GM10266 (cell line): ENCODE measurements at regions not wholly inside any gene's neighbourhood (a gene's known extent, or its start where the extent isn't known, plus 50 kb on each side); places are given as distances from the start of the nearest gene placed in this dataset.
"Not testable (repeated sequence)": the region's sequence is repeated elsewhere in the genome, so short reads cannot be mapped to it uniquely, and the experiment has no call there.

Source experiments
- DNase-seq: peaks from one replicate; pipeline ENCODE4 v3.0.0; 2012; ENCODE audit errors: extremely low spot score
- TF ChIP-seq, protein P1 (sequence below): IDR thresholded peaks from 2 replicates; pipeline ENCODE4 v1.5.1; 2012; ENCODE audit warnings: mild to moderate bottlenecking, low read depth; ENCODE audit not compliant: control insufficient read depth, insufficient read depth; ENCODE audit errors: missing control alignments

DNA sequence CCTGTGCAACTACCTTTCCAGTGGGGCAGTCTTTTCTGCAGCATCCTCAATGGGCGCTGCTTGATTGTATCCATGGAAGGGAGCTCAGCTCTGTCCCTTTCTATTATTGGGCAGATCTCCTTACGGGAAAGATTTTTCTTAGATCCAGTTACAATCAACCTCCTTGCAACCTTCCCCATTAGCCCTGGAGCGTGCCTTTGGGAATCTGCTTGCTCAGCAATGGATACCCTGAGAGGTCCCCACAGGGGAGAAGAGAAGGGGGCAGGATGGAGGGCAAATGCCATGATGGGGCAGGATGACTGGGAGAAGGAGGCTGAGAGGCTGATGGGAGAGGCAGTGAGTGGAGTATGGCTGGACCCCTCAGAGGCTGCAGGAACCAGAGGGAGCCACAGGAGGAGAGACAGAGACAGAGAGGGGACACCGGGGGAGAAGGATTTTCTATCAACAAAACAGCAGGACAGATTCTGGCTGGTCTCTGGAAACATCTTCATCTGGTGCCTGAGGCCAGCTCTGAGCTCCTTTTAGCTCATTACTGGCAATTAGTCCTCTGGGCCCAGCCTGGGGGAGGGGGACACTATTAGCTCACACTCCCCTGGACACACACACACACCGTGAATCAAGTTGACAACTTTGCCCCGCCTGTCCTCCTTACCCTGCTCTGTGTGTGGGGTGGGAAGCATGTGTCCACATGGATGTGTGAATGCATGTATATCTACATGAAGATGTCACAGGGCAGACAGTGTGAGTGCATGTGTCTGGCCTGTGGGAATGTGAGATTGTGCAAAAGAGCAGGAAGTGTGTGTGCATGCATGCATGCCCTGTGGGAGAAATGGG lies 80.8 kb upstream of the PAX2 start:
- DNase-seq, result no peak
- TF ChIP-seq, protein P1, sequence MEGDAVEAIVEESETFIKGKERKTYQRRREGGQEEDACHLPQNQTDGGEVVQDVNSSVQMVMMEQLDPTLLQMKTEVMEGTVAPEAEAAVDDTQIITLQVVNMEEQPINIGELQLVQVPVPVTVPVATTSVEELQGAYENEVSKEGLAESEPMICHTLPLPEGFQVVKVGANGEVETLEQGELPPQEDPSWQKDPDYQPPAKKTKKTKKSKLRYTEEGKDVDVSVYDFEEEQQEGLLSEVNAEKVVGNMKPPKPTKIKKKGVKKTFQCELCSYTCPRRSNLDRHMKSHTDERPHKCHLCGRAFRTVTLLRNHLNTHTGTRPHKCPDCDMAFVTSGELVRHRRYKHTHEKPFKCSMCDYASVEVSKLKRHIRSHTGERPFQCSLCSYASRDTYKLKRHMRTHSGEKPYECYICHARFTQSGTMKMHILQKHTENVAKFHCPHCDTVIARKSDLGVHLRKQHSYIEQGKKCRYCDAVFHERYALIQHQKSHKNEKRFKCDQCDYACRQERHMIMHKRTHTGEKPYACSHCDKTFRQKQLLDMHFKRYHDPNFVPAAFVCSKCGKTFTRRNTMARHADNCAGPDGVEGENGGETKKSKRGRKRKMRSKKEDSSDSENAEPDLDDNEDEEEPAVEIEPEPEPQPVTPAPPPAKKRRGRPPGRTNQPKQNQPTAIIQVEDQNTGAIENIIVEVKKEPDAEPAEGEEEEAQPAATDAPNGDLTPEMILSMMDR, result no peak

DNA sequence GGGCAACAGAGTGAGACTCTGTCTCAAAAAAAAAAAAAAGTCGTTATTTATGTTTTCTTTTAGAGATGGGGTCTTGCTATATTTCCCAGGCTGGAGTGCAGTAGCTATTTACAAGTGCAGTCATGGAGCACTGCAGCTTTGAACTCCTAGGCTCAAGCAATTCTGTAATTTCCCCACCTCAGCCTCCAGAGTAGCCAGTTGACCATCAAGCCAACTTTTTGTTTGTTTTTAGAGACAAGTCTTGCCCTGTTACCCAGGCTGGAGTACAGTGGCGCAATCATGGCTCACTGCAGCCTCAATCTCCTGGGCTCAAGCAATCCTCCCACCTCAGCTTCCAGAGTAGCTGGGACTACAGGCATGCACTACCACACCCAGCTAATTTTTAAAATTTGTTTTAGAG lies 78.7 kb upstream of the PAX2 start:
- DNase-seq, result not testable (repeated sequence)

DNA sequence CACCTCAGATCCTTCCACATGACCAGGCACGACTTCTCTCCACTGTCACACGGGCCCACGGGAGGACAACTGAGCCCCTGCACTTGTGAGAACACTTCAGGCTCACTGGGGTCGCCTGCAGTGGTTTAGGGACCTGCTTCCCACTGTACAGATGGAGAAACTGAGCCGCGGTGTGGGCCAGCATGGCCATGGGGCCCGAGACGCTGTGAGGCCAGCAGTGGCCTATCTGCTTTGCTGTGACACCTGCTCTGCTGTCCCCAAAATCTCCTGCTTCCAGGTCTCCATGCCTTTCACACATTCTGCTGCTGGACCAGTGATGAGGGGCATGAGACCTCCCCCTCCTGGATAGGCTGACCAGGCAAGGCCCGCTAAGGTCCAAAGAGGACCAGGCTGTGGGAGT lies 75.8 kb upstream of the PAX2 start:
- TF ChIP-seq, protein P1, result no peak

DNA sequence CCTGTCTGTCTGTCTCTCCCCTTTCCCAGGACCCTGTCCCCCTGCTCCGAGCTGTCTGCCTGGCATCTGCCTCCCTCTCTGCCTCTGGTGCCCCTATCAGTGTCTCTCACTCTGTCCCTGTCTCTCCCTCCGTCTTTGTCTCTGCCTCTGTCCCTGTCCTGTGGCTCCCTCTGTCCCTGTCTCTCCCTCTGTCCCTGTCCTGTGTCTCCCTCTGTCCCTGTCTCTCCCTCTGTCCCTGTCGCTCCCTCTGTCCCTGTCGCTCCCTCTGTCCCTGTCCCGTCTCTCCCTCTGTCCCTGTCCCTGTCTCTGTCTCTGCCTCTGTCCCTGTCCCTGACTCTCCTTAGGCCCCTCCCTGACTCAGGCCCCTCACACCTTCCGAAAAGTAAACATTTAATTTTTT lies 75.0 kb upstream of the PAX2 start:
- no peak for DNase-seq
- TF ChIP-seq, protein P1, result no peak

More for the DNA sequence above, 75.8 kb upstream of the PAX2 start:
- DNase-seq, result no peak

DNA sequence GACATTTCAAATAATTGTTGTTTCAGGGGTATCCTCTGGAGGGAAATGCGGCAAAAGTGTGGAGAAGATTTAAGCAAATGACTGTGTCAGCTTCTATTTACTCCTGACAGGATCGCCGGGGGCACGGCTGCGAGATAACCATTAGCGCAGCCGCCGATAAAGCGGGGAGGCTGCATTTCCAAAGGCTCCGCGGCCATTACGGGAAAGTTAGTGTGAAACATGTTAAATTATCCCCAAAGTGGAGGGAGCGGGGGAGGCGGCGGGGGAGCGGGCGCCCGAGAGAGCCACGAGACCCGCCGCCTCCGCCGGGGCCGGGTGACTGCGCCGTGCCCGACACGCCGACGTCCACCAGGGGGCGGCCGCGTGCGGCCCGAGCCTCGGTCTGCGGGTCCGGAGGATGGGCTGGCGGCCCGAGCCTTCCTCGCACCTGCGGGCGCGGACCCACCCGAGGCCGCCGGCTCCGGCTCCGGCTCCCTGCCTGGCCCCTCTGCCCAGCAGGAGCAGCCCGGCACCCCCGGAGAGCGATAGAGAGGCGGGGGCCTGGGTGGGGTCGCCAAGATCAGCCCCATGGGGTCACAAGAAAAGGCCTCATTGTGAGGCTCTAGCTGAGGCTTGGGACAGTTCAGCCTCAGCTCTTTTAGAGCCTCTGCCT lies 74.4 kb upstream of the PAX2 start:
- peak; percentile 87 for DNase-seq
- TF ChIP-seq, protein P1, result peak; percentile 83

DNA sequence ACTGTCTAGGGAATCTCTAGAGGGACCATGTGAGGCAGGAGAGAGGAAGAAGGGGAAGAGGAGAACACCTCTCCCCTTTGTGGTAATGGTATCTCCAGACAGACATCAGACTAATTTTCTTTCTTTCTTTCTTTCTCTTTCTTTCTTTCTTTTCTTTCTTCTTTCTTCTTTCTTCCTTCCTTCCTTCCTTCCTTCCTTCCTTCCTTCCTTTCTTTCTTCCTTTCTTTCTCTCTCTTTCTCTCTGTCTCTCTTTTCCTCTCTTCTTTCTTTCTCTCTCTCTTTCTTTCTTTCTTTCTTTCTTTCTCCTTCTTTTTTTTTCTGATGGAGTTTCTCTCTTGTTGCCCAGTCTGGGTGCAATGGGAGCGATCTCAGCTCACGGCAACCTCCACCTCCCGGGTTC lies 73.2 kb upstream of the PAX2 start:
- DNase-seq, result no peak
- TF ChIP-seq, protein P1, result no peak

DNA sequence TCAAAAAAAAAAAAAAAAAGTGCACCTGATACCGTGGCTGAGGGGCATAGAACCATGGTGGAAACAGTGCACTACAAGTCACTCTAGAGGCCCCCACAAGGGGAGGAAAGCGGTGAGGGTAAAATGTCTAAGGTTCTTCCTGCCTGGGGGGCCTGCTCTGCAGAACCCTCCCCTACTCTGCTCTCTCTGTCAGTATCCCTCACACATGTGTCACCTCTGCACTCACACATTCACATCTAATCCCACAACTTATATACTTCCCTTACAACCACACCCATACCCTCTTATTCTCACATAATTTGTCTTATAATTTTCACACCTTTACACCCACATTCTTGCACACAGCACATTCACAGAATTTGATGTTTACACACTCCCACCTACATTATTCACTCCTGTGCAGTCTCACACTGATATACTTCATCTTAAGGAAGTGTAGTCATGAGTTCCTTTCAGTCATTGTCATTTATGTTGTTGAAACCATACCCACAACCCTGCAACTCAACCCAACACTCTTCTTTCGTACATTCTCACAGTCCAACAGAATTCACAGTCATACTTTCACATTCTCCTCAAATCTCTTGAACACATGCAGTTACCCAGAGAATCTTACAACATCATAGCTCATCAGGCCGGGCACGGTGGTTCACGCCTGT lies 68.0 kb upstream of the PAX2 start:
- no peak for DNase-seq
- TF ChIP-seq, protein P1, result no peak
